PC-9 (cell line): ENCODE measurements at regions not wholly inside any gene's neighbourhood (a gene's known extent, or its start where the extent isn't known, plus 50 kb on each side); places are given as distances from the start of the nearest gene placed in this dataset.
"Not testable (repeated sequence)": the region's sequence is repeated elsewhere in the genome, so short reads cannot be mapped to it uniquely, and the experiment has no call there.

Source experiments
- BruUV-seq: library from RNA; stranded (reverse); fragments of 400-500 nt; replicated peaks from 2 replicates; lab custom pipeline; 2021; lab: Mats Ljungman, UMichigan
- CTCF ChIA-PET: fragments of 300-600 bp; sonication (Branson Sonifier 250); formaldehyde crosslinking; loops from one replicate; lab custom pipeline; 2022; ENCODE audit warnings: antibody characterized with exemption; lab: Charles Lee
- POLR2A ChIA-PET: fragments of 300-600 bp; sonication (Branson Sonifier 250); formaldehyde crosslinking; loops from one replicate; lab custom pipeline; 2022; ENCODE audit warnings: antibody characterized with exemption; ENCODE audit not compliant: unreplicated experiment; lab: Charles Lee
- DNase-seq, 2 experiments: peaks; one replicate each; pipeline versions ENCODE4 v3.0.0 to v3.0.0-alpha.2; 2015 to 2022; ENCODE audit warnings: mixed read lengths in 1 of 2
- H2AFZ ChIP-seq: fragments of 200-600 bp; sonication (generic); 2 replicates; pipeline ENCODE4 v1.8.1; 2017; ENCODE audit warnings: antibody characterized with exemption
- H3F3A ChIP-seq: fragments of 200-600 bp; sonication (generic); 2 replicates; pipeline ENCODE4 v1.8.1; 2017; ENCODE audit warnings: antibody characterized with exemption, mild to moderate bottlenecking, low read depth; ENCODE audit not compliant: insufficient read depth
- H3K27ac ChIP-seq: fragments of 200-600 bp; sonication (generic); 2 replicates; pipeline ENCODE4 v1.6.1; 2016; ENCODE audit warnings: mixed run types
- H3K27me3 ChIP-seq: fragments of 200-600 bp; sonication (generic); 2 replicates; pipeline ENCODE4 v1.6.1; 2016; ENCODE audit warnings: low read depth, mixed run types; ENCODE audit not compliant: insufficient read depth
- H3K36me3 ChIP-seq: fragments of 200-600 bp; sonication (generic); 2 replicates; pipeline ENCODE4 v1.6.1; 2016; ENCODE audit warnings: low read depth, mixed run types
- H3K4me1 ChIP-seq: fragments of 200-600 bp; sonication (generic); replicated peaks from 2 replicates; pipeline ENCODE4 v1.6.1; 2016; ENCODE audit warnings: mixed run types; ENCODE audit not compliant: insufficient read depth
- H3K4me2 ChIP-seq: fragments of 200-600 bp; sonication (generic); 2 replicates; pipeline ENCODE4 v1.6.1; 2017; ENCODE audit warnings: mixed run types
- H3K4me3 ChIP-seq: fragments of 200-600 bp; sonication (generic); 2 replicates; pipeline ENCODE4 v1.6.1; 2016; ENCODE audit warnings: mixed run types
- H3K79me2 ChIP-seq: fragments of 200-600 bp; sonication (generic); 2 replicates; pipeline ENCODE4 v1.6.1; 2017; ENCODE audit warnings: low read depth, mixed run types
- H3K9me2 ChIP-seq: fragments of 200-600 bp; sonication (generic); 2 replicates; pipeline ENCODE4 v1.8.1; 2017; ENCODE audit warnings: mild to moderate bottlenecking; ENCODE audit not compliant: insufficient read depth
- H3K9me3 ChIP-seq: fragments of 200-600 bp; sonication (generic); 2 replicates; pipeline ENCODE4 v1.8.1; 2016; ENCODE audit warnings: low read depth; ENCODE audit not compliant: insufficient read depth
- H4K20me1 ChIP-seq: fragments of 200-600 bp; sonication (generic); 2 replicates; pipeline ENCODE4 v1.8.1; 2017; ENCODE audit not compliant: insufficient read depth
- intact Hi-C: fragments of 100-400 bp; cut with micrococcal nuclease; formaldehyde crosslinking; loops from one replicate; pipeline ENCODE4 v1.10.0; 2022; ENCODE audit not compliant: unreplicated experiment

- H3F3A ChIP-seq, H2AFZ ChIP-seq, CTCF ChIA-PET, DNase-seq, H3K9me3 ChIP-seq, POLR2A ChIA-PET, H3K36me3 ChIP-seq, H3K4me1 ChIP-seq, H3K4me3 ChIP-seq, H4K20me1 ChIP-seq, intact Hi-C loops, H3K9me2 ChIP-seq, H3K79me2 ChIP-seq, BruUV-seq, H3K4me2 ChIP-seq, H3K27ac ChIP-seq, H3K27me3 ChIP-seq: not testable (repeated sequence)
These were observed 2747.2 kb upstream of the TPTE start for GRCh38 chr21:7774219-7774618.

GRCh38 chr21:7775327-7775984 lies 2745.9 kb upstream of the TPTE start:
- H3K27me3 ChIP-seq, H3K9me2 ChIP-seq, H3F3A ChIP-seq, H3K4me3 ChIP-seq, H3K9me3 ChIP-seq, POLR2A ChIA-PET, H4K20me1 ChIP-seq, H3K4me1 ChIP-seq, intact Hi-C loops, H3K79me2 ChIP-seq, DNase-seq, CTCF ChIA-PET, H3K36me3 ChIP-seq, BruUV-seq, H3K4me2 ChIP-seq, H3K27ac ChIP-seq, H2AFZ ChIP-seq: not testable (repeated sequence)

GRCh38 chr21:7776035-7776434 lies 2745.3 kb upstream of the TPTE start:
- H3K4me3 ChIP-seq, POLR2A ChIA-PET, H3K36me3 ChIP-seq, H2AFZ ChIP-seq, H3K4me1 ChIP-seq, intact Hi-C loops, BruUV-seq, H3K79me2 ChIP-seq, DNase-seq, H3K27me3 ChIP-seq, CTCF ChIA-PET, H3F3A ChIP-seq, H4K20me1 ChIP-seq, H3K9me2 ChIP-seq, H3K9me3 ChIP-seq, H3K4me2 ChIP-seq, H3K27ac ChIP-seq: not testable (repeated sequence)

- H3K4me1 ChIP-seq, H3K9me2 ChIP-seq, H3K4me3 ChIP-seq, POLR2A ChIA-PET, CTCF ChIA-PET, H3K36me3 ChIP-seq, H3K4me2 ChIP-seq, H3K27ac ChIP-seq, H2AFZ ChIP-seq, H3K27me3 ChIP-seq, H3K9me3 ChIP-seq, H3K79me2 ChIP-seq, DNase-seq, BruUV-seq, H3F3A ChIP-seq, H4K20me1 ChIP-seq, intact Hi-C loops: not testable (repeated sequence)
These were observed 2744.8 kb upstream of the TPTE start for GRCh38 chr21:7776622-7777021.

- BruUV-seq, H3K27ac ChIP-seq, DNase-seq, H3K9me3 ChIP-seq, H3K36me3 ChIP-seq, H2AFZ ChIP-seq, intact Hi-C loops, H3K4me3 ChIP-seq, H3K27me3 ChIP-seq, H3K4me2 ChIP-seq, H3K4me1 ChIP-seq, H4K20me1 ChIP-seq, H3K9me2 ChIP-seq, H3F3A ChIP-seq, POLR2A ChIA-PET, H3K79me2 ChIP-seq, CTCF ChIA-PET: not testable (repeated sequence)
These were observed 2744.1 kb upstream of the TPTE start for GRCh38 chr21:7777289-7777688.

- H3K36me3 ChIP-seq, H2AFZ ChIP-seq, BruUV-seq, CTCF ChIA-PET, H3K79me2 ChIP-seq, H3K4me1 ChIP-seq, DNase-seq, H3F3A ChIP-seq, POLR2A ChIA-PET, H4K20me1 ChIP-seq, H3K4me2 ChIP-seq, intact Hi-C loops, H3K27me3 ChIP-seq, H3K9me2 ChIP-seq, H3K4me3 ChIP-seq, H3K9me3 ChIP-seq, H3K27ac ChIP-seq: not testable (repeated sequence)
These were observed 2733.8 kb upstream of the TPTE start for GRCh38 chr21:7787427-7788078.

GRCh38 chr21:7793797-7794196 lies 2727.6 kb upstream of the TPTE start:
- H3F3A ChIP-seq, H3K9me2 ChIP-seq, H3K36me3 ChIP-seq, intact Hi-C loops, H3K4me3 ChIP-seq, DNase-seq, H3K27me3 ChIP-seq, H3K9me3 ChIP-seq, H4K20me1 ChIP-seq, POLR2A ChIA-PET, H3K4me1 ChIP-seq, H3K79me2 ChIP-seq, H3K27ac ChIP-seq, H2AFZ ChIP-seq, CTCF ChIA-PET, H3K4me2 ChIP-seq, BruUV-seq: not testable (repeated sequence)
